ENCODE measurements at regions not wholly inside any gene's neighbourhood (a gene's known extent, or its start where the extent isn't known, plus 50 kb on each side); places are given as distances from the start of the nearest gene placed in this dataset.

- Histone ChIP-seq H3K56ac (ENCODE audit: extremely low read depth, insufficient read depth, low read length) (no peak overlapping the region), H2AK9ac (replicated peaks; ENCODE audit: low read depth, low read length, poor library complexity) (no peak overlapping the region), H3K4me1 (ENCODE audit: control insufficient read depth, insufficient read depth, low read length) (peaks cover 4% of the 10 kb centered on the region), H3K9me1 (ENCODE audit: insufficient read depth, low read length) (no peaks in the 10 kb centered on the region), H2AK5ac (ENCODE audit: low read depth, low read length) (no peak overlapping the region), H4K8ac (ENCODE audit: low read depth in 2 of 2, low read length in 2 of 2) (no peak overlapping the region; a peak in 1 of 4 replicates), H3K36me3 (ENCODE audit: control insufficient read depth, insufficient read depth, low read length) (no peaks in the 10 kb centered on the region), H2AFZ (replicated peaks; ENCODE audit: low read length, poor library complexity) (peak overlapping the region; percentile 82), H4K5ac (ENCODE audit: low read depth, low read length) (no peak overlapping the region), H3K4ac (ENCODE audit: low read depth, low read length) (no peak overlapping the region), H3K79me1 (ENCODE audit: low read depth in 1 of 2, low read length in 2 of 2) (no peaks in the 10 kb centered on the region), H3K23ac (ENCODE audit: low read depth, low read length) (no peak overlapping the region), H3K27me3 (ENCODE audit: control insufficient read depth, insufficient read depth, low read length) (peaks cover 30% of the 10 kb centered on the region), H4K91ac (ENCODE audit: insufficient read depth, low read depth, low read length) (no peak overlapping the region), H3K9me3 (ENCODE audit: control insufficient read depth, insufficient read depth, low read length) (no peaks in the 10 kb centered on the region), H3K18ac (ENCODE audit: low read depth, low read length) (no peak overlapping the region), H3K4me3 (ENCODE audit: insufficient read depth, low read depth, low read length) (no peak overlapping the region; the same call in 1 of the 2 replicates), H2BK5ac (ENCODE audit: low read depth, low read length, poor library complexity, severe bottlenecking) (no peak overlapping the region), H3K4me2 (ENCODE audit: low read depth, low read length) (no peak overlapping the region), H3K9ac (ENCODE audit: low read depth, low read length) (no peak overlapping the region), H4K20me1 (ENCODE audit: insufficient read depth, low read length) (no peaks in the 10 kb centered on the region), H2BK15ac (ENCODE audit: low read depth, low read length) (no peak overlapping the region), H2BK120ac (ENCODE audit: low read depth, low read length) (no peak overlapping the region), H3K27ac (ENCODE audit: insufficient read depth, low read length) (no peak overlapping the region), H3K14ac (replicated peaks; ENCODE audit: low read depth, low read length) (no peak overlapping the region), H2BK20ac (ENCODE audit: low read depth, low read length) (no peak overlapping the region)
- intact Hi-C loops (cut with micrococcal nuclease) (no loop called here), in situ Hi-C loops (cut with MboI; ENCODE audit: low sequenced_read_pairs) (no loop called here), dilution Hi-C loops (cut with HindIII; ENCODE audit: low sequenced_read_pairs, unreplicated experiment) (no loop called here)
- ATAC-seq (ENCODE audit: low read depth) = peak; percentile 50
- CTCF ChIA-PET = no interaction called here
- POLR2A ChIA-PET (ENCODE audit: unreplicated experiment) = interaction anchor here (0.5 kb wide), 1 partner anchor 11 kb away, joined by 5 read pairs; no protein-coding TSS in a partner anchor
- WGBS, 2 experiments (ENCODE audit: extremely low coverage in 2 of 2, insufficient read length in 1 of 2) = 18% methylated on average over 71 of the region's 89 CpGs; no CpG with 5 or more reads in 1 of the 2 experiments
- no TSS peak for BruUV-seq (replicated peaks)
- TF ChIP-seq BHLHE40 (IDR thresholded peaks at IDR 0.05; ENCODE audit: low read depth, low read length) (no peak), CHD1 (IDR thresholded peaks at IDR 0.05; ENCODE audit: low read depth, low read length) (no peak), MAZ (IDR thresholded peaks at IDR 0.05; ENCODE audit: borderline replicate concordance, low read depth, low read length) (no peak), CEBPB (IDR thresholded peaks at IDR 0.05; ENCODE audit: low read depth, low read length) (no peak), MAFK (IDR thresholded peaks at IDR 0.05; ENCODE audit: low read depth, low read length) (no peak), RAD21 (IDR thresholded peaks at IDR 0.05; ENCODE audit: low read length) (no peak), POLR2A (IDR thresholded peaks at IDR 0.05; ENCODE audit: low read depth, low read length) (no peak), NFE2L2 (IDR thresholded peaks at IDR 0.05; ENCODE audit: low read depth, low read length) (no peak), MXI1 (IDR thresholded peaks at IDR 0.05; ENCODE audit: borderline replicate concordance, low read depth, low read length) (no peak)
- TF ChIP-seq, protein P1, sequence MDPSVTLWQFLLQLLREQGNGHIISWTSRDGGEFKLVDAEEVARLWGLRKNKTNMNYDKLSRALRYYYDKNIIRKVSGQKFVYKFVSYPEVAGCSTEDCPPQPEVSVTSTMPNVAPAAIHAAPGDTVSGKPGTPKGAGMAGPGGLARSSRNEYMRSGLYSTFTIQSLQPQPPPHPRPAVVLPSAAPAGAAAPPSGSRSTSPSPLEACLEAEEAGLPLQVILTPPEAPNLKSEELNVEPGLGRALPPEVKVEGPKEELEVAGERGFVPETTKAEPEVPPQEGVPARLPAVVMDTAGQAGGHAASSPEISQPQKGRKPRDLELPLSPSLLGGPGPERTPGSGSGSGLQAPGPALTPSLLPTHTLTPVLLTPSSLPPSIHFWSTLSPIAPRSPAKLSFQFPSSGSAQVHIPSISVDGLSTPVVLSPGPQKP (IDR thresholded peaks at IDR 0.05; ENCODE audit: borderline replicate concordance, low read depth, low read length) = no peak
- no peak for DNase-seq
Measured at GRCh38 chr22:46027211-46028105, 50.5 kb upstream of the WNT7B start.

All from IMR-90 (cell line).